Liver (tissue), 8 donors: ENCODE measurements at regions not wholly inside any gene's neighbourhood (a gene's known extent, or its start where the extent isn't known, plus 50 kb on each side); places are given as distances from the start of the nearest gene placed in this dataset.

ENCODE experiments used
- DNase-seq: peaks from one replicate; pipeline ENCODE4 v3.0.0-alpha.2; 2017; ENCODE audit warnings: low spot score
- H3K27ac ChIP-seq, 2 donors: one replicate each; pipeline ENCODE4 v1.7.0; 2013; ENCODE audit warnings: inconsistent platforms in 2 of 2, low read length in 2 of 2, control low read depth in 1 of 2, low read depth in 1 of 2, mild to moderate bottlenecking in 1 of 2
- H3K27me3 ChIP-seq, 4 donors: one replicate each; pipeline versions ENCODE4 v1.6.1 to v1.7.0; 2013; ENCODE audit warnings: low read length in 3 of 4, inconsistent platforms in 1 of 4, mild to moderate bottlenecking in 1 of 4, moderate library complexity in 1 of 4; ENCODE audit not compliant: control insufficient read depth in 4 of 4, insufficient read depth in 4 of 4
- H3K36me3 ChIP-seq, 4 donors: one replicate each; pipeline versions ENCODE4 v1.6.1 to v1.7.0; 2013; ENCODE audit warnings: low read length in 3 of 4, mild to moderate bottlenecking in 3 of 4, low read depth in 1 of 4, moderate library complexity in 1 of 4; ENCODE audit not compliant: control insufficient read depth in 4 of 4, insufficient read depth in 3 of 4
- H3K4me1 ChIP-seq, 4 donors: one replicate each; pipeline versions ENCODE4 v1.6.1 to v1.7.0; 2013; ENCODE audit warnings: low read length in 3 of 4, mild to moderate bottlenecking in 3 of 4, moderate library complexity in 1 of 4; ENCODE audit not compliant: control insufficient read depth in 4 of 4, insufficient read depth in 4 of 4
- H3K4me3 ChIP-seq, 3 donors: one replicate each; pipeline versions ENCODE4 v1.6.1 to v1.7.0; 2013; ENCODE audit warnings: low read length in 3 of 3, control low read depth in 1 of 3, low read depth in 1 of 3, mild to moderate bottlenecking in 1 of 3
- H3K9ac ChIP-seq, 2 donors: one replicate each; pipeline ENCODE4 v1.7.0; 2013; ENCODE audit warnings: low read length in 2 of 2, mild to moderate bottlenecking in 2 of 2, moderate library complexity in 2 of 2, control low read depth in 1 of 2, low read depth in 1 of 2
- H3K9me3 ChIP-seq, 4 donors: one replicate each; pipeline versions ENCODE4 v1.6.1 to v1.7.0; 2013; ENCODE audit warnings: low read length in 3 of 4; ENCODE audit not compliant: control insufficient read depth in 4 of 4
- ATF3 ChIP-seq: IDR thresholded peaks from 2 replicates; pipeline ENCODE4 v1.6.1; 2016; ENCODE audit warnings: antibody characterized with exemption
- CTCF ChIP-seq: fragments of 150-350 bp; IDR thresholded peaks from 2 replicates; pipeline ENCODE4 v1.5.1; 2017; ENCODE audit warnings: improper control_type of control experiment, low read depth, low read length; ENCODE audit not compliant: missing input control
- EGR1 ChIP-seq, 2 donors: IDR thresholded peaks; 2 replicates each; pipeline ENCODE4 v1.6.1; 2016 to 2018; ENCODE audit warnings: antibody characterized with exemption in 2 of 2, low read depth in 2 of 2
- FOXA1 ChIP-seq: IDR thresholded peaks from 2 replicates; pipeline ENCODE4 v1.6.1; 2016; ENCODE audit warnings: antibody characterized with exemption
- FOXA2 ChIP-seq: IDR thresholded peaks from 2 replicates; pipeline ENCODE4 v1.6.1; 2016; ENCODE audit warnings: antibody characterized with exemption
- GABPA ChIP-seq, 2 donors: IDR thresholded peaks in 1 of 2; conservative IDR thresholded peaks in 1 of 2; 2 replicates each; pipeline ENCODE4 v1.6.1; 2016; ENCODE audit warnings: antibody characterized with exemption in 2 of 2, mild to moderate bottlenecking in 1 of 2, moderate library complexity in 1 of 2
- HNF4A ChIP-seq, 2 donors: conservative IDR thresholded peaks; 2 replicates each; pipeline ENCODE4 v1.6.1; 2016; ENCODE audit warnings: antibody characterized with exemption in 2 of 2, mild to moderate bottlenecking in 2 of 2
- HNF4G ChIP-seq: IDR thresholded peaks from 2 replicates; pipeline ENCODE4 v1.6.1; 2016; ENCODE audit warnings: antibody characterized with exemption
- JUND ChIP-seq, 2 donors: IDR thresholded peaks; 2 replicates each; pipeline ENCODE4 v1.6.1; 2016; ENCODE audit warnings: antibody characterized with exemption in 2 of 2
- MAX ChIP-seq: IDR thresholded peaks from 2 replicates; pipeline ENCODE4 v1.6.1; 2016; ENCODE audit warnings: antibody characterized with exemption
- NR2F2 ChIP-seq: IDR thresholded peaks from 2 replicates; pipeline ENCODE4 v1.6.1; 2016; ENCODE audit warnings: antibody characterized with exemption
- RAD21 ChIP-seq, 2 donors: IDR thresholded peaks; 2 replicates each; pipeline ENCODE4 v1.6.1; 2016; ENCODE audit warnings: antibody characterized with exemption in 2 of 2, mild to moderate bottlenecking in 2 of 2
- REST ChIP-seq: IDR thresholded peaks from 2 replicates; pipeline ENCODE4 v1.6.1; 2016; ENCODE audit warnings: antibody characterized with exemption, mild to moderate bottlenecking
- RXRA ChIP-seq, 2 donors: IDR thresholded peaks; 2 replicates each; pipeline ENCODE4 v1.6.1; 2017 to 2018; ENCODE audit warnings: antibody characterized with exemption in 2 of 2, mild to moderate bottlenecking in 1 of 2
- SP1 ChIP-seq: IDR thresholded peaks from 2 replicates; pipeline ENCODE4 v1.6.1; 2018; ENCODE audit warnings: antibody characterized with exemption, mild to moderate bottlenecking
- TAF1 ChIP-seq: conservative IDR thresholded peaks from 2 replicates; pipeline ENCODE4 v1.6.1; 2016; ENCODE audit warnings: antibody characterized with exemption, mild to moderate bottlenecking
- YY1 ChIP-seq: IDR thresholded peaks from 2 replicates; pipeline ENCODE4 v1.6.1; 2016; ENCODE audit warnings: antibody characterized with exemption, mild to moderate bottlenecking
- ZBTB33 ChIP-seq: IDR thresholded peaks from 2 replicates; pipeline ENCODE4 v1.6.1; 2016; ENCODE audit warnings: antibody characterized with exemption
- WGBS: extraction: QIAGEN DNeasy Blood & Tissue Kit; methylation state at CpG from one replicate; pipeline ENCODE4 v1.1.7; 2013; 5-methylcytosine and 5-hydroxymethylcytosine counted together
- donor health status: healthy.
- donor health status: healthy.
- donor health status: healthy.
- donor health status: healthy.
- donor health status: healthy.

- DNase-seq = no peak
- Histone ChIP-seq H3K36me3 (peaks cover 0 to 5% (median 2%) of the 10 kb centered on the region in 4 donors), H3K4me3 (no peak overlapping the region), H3K27ac (no peak overlapping the region), H3K27me3 (no peaks in the 10 kb centered on the region), H3K9ac (no peak overlapping the region), H3K9me3 (no peaks in the 10 kb centered on the region), H3K4me1 (no peaks in the 10 kb centered on the region)
- TF ChIP-seq TAF1 = no peak
- no peak for TF ChIP-seq HNF4A (conservative IDR thresholded peaks at IDR 0.05)
- TF ChIP-seq RAD21 (IDR thresholded peaks at IDR 0.05) = no peak
- TF ChIP-seq SP1 = no peak
- no peak for TF ChIP-seq YY1
- no peak for TF ChIP-seq FOXA1
- no peak for TF ChIP-seq JUND (IDR thresholded peaks at IDR 0.05)
- TF ChIP-seq ATF3 = no peak
- no peak for TF ChIP-seq GABPA (IDR thresholded peaks at IDR 0.05 in 1 of 2, conservative IDR thresholded peaks at IDR 0.05 in 1 of 2)
- no peak for TF ChIP-seq EGR1 (IDR thresholded peaks at IDR 0.05; ENCODE audit: low read depth in 2 of 2)
- TF ChIP-seq HNF4G = no peak
- no peak for TF ChIP-seq FOXA2
- TF ChIP-seq RXRA (IDR thresholded peaks at IDR 0.05) = no peak
- no peak for TF ChIP-seq CTCF
- no peak for TF ChIP-seq MAX
- no peak for TF ChIP-seq REST
- no peak for TF ChIP-seq NR2F2
- TF ChIP-seq ZBTB33 = no peak
- WGBS = 88% methylated on average over 2 of the region's 2 CpGs
These were observed 74.5 kb downstream of the RPL27A start for GRCh38 chr11:8757047-8757446.

- H3K4me1 ChIP-seq = no peaks in the 10 kb centered on the region
- TF ChIP-seq EGR1 (IDR thresholded peaks at IDR 0.05; ENCODE audit: low read depth in 2 of 2) (no peak), JUND (IDR thresholded peaks at IDR 0.05) (no peak), REST (no peak)
- no peak overlapping the region for H3K4me3 ChIP-seq
- no peak overlapping the region for H3K9ac ChIP-seq
- H3K27me3 ChIP-seq = no peaks in the 10 kb centered on the region
- peaks cover 0 to 5% (median 2%) of the 10 kb centered on the region in 4 donors for H3K36me3 ChIP-seq
- WGBS = 83% methylated on average over 2 of the region's 2 CpGs
- no peaks in the 10 kb centered on the region for H3K9me3 ChIP-seq
- no peak for DNase-seq
- H3K27ac ChIP-seq = no peak overlapping the region
These were observed 74.9 kb downstream of the RPL27A start for GRCh38 chr11:8757533-8757932.
